ENCODE measurements at regions not wholly inside any gene's neighbourhood (a gene's known extent, or its start where the extent isn't known, plus 50 kb on each side); places are given as distances from the start of the nearest gene placed in this dataset.

- TF ChIP-seq, protein P1, sequence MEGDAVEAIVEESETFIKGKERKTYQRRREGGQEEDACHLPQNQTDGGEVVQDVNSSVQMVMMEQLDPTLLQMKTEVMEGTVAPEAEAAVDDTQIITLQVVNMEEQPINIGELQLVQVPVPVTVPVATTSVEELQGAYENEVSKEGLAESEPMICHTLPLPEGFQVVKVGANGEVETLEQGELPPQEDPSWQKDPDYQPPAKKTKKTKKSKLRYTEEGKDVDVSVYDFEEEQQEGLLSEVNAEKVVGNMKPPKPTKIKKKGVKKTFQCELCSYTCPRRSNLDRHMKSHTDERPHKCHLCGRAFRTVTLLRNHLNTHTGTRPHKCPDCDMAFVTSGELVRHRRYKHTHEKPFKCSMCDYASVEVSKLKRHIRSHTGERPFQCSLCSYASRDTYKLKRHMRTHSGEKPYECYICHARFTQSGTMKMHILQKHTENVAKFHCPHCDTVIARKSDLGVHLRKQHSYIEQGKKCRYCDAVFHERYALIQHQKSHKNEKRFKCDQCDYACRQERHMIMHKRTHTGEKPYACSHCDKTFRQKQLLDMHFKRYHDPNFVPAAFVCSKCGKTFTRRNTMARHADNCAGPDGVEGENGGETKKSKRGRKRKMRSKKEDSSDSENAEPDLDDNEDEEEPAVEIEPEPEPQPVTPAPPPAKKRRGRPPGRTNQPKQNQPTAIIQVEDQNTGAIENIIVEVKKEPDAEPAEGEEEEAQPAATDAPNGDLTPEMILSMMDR (optimal IDR thresholded peaks at IDR 0.05 in 1 of 3, IDR thresholded peaks at IDR 0.05 in 1 of 3, conservative IDR thresholded peaks at IDR 0.05 in 1 of 3; ENCODE audit: extremely low read depth in 1 of 3, insufficient read depth in 2 of 3, low read length in 3 of 3) = no peak
- no peak for TF ChIP-seq EZH2 (IDR thresholded peaks at IDR 0.05; ENCODE audit: low read length)
Observed at GRCh38 chr13:74298923-74299322, 164.7 kb upstream of the KLF12 start.
